ENCODE measurements at regions not wholly inside any gene's neighbourhood (a gene's known extent, or its start where the extent isn't known, plus 50 kb on each side); places are given as distances from the start of the nearest gene placed in this dataset.

DNA sequence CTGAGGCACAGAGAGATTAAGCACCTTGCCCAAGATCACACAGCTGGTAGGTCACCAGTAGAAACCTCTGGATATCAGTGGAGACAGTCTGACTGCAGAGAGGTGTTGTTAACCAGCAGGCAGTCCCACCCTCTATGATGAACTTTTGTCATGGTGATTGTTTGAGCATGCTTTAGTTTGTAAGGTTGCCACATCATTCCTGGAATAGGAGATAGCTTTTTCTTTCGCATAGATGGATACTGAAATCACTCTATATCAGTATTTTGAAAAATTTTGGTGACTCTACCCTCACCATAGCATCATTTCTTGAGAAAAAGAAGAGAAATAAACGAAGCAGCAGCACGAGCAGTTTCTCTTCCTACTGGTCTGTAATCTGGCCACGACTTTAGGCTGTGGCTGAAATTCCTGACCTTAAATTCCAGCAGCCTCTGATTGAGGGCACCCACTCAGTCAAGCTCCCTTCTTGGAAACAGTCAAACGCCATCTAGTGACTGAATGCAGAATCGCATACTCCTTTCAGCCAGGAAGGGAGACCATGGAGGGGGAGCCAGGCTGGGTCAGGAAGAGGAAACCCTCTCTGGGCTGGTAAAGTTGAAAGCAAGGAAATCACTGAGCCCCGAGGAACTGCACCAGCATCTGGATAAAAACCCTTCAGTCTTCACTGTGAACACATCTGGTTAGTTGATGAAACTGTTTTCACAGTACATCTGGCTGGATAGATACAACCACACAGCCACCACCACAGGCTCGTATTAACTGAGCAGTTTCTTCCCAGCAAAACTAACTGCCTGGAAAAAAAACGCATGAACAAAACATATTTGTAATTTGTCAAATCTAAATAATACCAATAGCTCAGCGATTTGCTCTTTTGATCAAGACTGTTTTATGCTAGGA, 108.5 kb upstream of the XYLT1 start:
- DNase-seq (ENCODE audit: low spot score in 2 of 2) (peak; percentile 20 to 30), ATAC-seq (replicated peaks; ENCODE audit: extremely low read depth, poor library complexity, severe bottlenecking) (no peak)
- H3K27ac Mint-ChIP-seq (ENCODE audit: low read depth) = no peak overlapping the region
- H3K36me3 Mint-ChIP-seq (ENCODE audit: insufficient read depth) = peaks cover 2% of the 10 kb centered on the region
- H3K4me3 Mint-ChIP-seq = no peak overlapping the region
- H3K4me1 Mint-ChIP-seq = no peaks in the 10 kb centered on the region
- peaks cover 25% of the 10 kb centered on the region for H3K27me3 Mint-ChIP-seq
- H3K9me3 Mint-ChIP-seq = no peaks in the 10 kb centered on the region

DNA sequence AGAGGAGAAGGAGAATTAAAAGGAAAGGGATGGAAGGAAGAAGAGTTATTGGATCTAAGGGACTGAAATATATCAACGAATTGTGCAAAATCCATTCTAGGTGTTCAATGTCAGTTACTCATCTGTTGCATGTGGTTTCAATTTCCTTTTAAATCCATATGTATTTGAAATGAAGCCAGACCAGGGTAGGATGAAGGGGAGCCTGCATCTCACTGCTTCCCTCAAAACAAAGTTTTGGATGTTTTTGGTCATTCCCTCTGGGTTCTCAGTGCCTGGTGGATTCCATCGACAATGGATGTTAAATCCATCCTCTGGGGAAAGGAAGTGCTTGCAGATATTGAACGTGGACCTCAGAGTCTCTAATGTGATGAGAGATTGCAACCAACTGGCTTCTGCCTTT, 103.5 kb upstream of the XYLT1 start:
- H3K27me3 Mint-ChIP-seq = peaks cover 15% of the 10 kb centered on the region
- DNase-seq (ENCODE audit: low spot score in 2 of 2) (no peak), ATAC-seq (replicated peaks; ENCODE audit: extremely low read depth, poor library complexity, severe bottlenecking) (no peak)
- no peaks in the 10 kb centered on the region for H3K4me1 Mint-ChIP-seq
- H3K36me3 Mint-ChIP-seq (ENCODE audit: insufficient read depth) = no peaks in the 10 kb centered on the region
- H3K9me3 Mint-ChIP-seq = no peaks in the 10 kb centered on the region
- H3K4me3 Mint-ChIP-seq = no peak overlapping the region
- no peak overlapping the region for H3K27ac Mint-ChIP-seq (ENCODE audit: low read depth)

DNA sequence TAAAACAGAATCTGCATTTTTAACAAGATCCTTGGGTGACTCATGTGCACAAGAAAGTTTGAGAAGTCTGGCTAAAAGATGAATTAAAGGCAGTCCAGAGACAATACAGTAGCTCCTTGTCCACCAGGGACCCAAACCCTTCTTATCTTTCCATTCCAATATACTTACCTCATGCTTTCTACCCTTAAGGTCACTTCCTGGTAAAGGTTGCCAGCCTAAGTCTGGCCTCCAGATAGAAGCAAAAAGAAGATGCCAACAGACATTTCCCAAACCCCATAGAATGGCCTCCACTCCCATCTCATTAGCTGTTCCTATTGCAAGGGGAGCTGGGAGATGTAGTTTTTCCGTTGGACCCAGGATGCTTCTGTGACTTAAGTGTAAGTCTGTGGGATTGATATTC, 101.4 kb upstream of the XYLT1 start:
- no peaks in the 10 kb centered on the region for H3K9me3 Mint-ChIP-seq
- H3K4me1 Mint-ChIP-seq = no peaks in the 10 kb centered on the region
- no peak overlapping the region for H3K4me3 Mint-ChIP-seq
- H3K27me3 Mint-ChIP-seq = peaks cover 21% of the 10 kb centered on the region
- no peak overlapping the region for H3K27ac Mint-ChIP-seq (ENCODE audit: low read depth)
- DNase-seq (ENCODE audit: low spot score in 2 of 2) (no peak), ATAC-seq (replicated peaks; ENCODE audit: extremely low read depth, poor library complexity, severe bottlenecking) (no peak)
- no peaks in the 10 kb centered on the region for H3K36me3 Mint-ChIP-seq (ENCODE audit: insufficient read depth)

DNA sequence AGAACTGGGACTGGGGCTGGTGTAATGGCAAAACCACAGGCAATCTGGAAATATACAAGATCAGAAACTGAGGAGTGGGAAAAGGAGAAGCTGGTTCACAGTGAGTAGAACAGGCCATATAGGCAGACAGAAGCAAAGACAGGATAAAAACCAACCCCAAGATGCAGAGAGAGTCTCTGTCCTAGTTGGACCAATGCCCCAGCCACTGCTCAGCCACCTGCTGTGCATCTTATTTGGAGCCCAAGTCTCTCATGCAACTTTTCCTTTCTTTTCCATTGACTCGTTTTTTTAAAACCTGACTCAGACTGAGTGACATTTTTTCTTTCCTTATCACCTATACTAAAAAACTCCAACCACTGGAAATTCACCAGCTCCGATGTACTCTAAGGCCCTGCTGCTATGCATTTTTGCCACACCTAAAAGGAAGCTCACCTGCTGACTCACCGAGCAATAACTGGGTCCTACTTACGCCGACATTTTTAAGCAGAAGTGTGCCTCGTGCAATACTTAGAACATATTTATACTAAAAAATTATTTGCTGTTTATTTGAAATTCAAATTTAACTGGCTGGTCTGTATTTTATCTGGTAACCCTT, 100.8 kb upstream of the XYLT1 start:
- Mint-ChIP-seq H3K9me3 (no peaks in the 10 kb centered on the region), H3K36me3 (ENCODE audit: insufficient read depth) (no peaks in the 10 kb centered on the region), H3K4me3 (no peak overlapping the region), H3K27me3 (peaks cover 21% of the 10 kb centered on the region), H3K4me1 (no peaks in the 10 kb centered on the region), H3K27ac (ENCODE audit: low read depth) (no peak overlapping the region)
- ATAC-seq (replicated peaks; ENCODE audit: extremely low read depth, poor library complexity, severe bottlenecking) (no peak), DNase-seq (ENCODE audit: low spot score in 2 of 2) (no peak)

DNA sequence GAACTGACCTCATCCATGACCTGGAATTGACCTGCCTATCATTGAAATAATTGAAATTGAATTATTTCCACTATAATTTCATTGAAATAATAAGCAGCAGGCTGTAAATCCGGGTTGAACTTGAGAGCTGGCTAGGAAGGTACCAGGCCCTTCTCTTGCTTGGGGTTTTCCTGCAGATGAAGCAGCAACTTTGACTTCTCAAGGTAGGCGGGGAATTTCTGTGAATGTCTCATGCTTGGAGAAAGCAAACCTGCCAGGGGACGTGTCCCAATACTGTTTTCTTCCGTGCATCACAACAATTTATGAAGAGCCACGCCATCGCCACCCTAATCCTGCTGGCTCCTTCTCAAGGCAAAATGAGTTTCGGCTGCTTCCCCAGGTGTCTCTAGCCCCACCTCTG, 97.5 kb upstream of the XYLT1 start:
- DNase-seq (ENCODE audit: low spot score in 2 of 2) (no peak), ATAC-seq (replicated peaks; ENCODE audit: extremely low read depth, poor library complexity, severe bottlenecking) (no peak)
- Mint-ChIP-seq H3K9me3 (no peaks in the 10 kb centered on the region), H3K27me3 (peaks cover 36% of the 10 kb centered on the region), H3K4me1 (no peaks in the 10 kb centered on the region), H3K36me3 (ENCODE audit: insufficient read depth) (no peaks in the 10 kb centered on the region), H3K4me3 (no peak overlapping the region), H3K27ac (ENCODE audit: low read depth) (no peak overlapping the region)

DNA sequence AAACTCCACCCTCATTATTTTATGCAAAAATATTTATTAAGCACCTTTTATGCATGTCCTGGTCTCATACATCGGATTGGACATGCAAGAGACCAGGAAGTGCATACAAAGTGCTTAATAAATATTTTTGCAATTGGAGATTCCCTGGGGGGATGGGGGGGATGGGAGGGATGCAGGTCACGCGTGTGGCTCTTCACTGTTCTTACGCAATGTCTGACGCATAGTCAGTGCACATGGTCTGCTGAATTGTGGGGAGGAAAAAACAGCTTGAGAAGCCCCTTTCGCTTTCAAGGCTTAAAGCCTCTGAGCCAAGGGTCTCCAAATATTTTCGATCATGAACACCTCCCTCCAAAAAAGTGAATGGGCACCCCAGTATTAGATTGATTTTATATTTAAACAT, 96.7 kb upstream of the XYLT1 start:
- ATAC-seq (replicated peaks; ENCODE audit: extremely low read depth, poor library complexity, severe bottlenecking) = no peak
- peaks cover 39% of the 10 kb centered on the region for H3K27me3 Mint-ChIP-seq
- H3K27ac Mint-ChIP-seq (ENCODE audit: low read depth) = no peak overlapping the region
- H3K36me3 Mint-ChIP-seq (ENCODE audit: insufficient read depth) = no peaks in the 10 kb centered on the region
- no peaks in the 10 kb centered on the region for H3K9me3 Mint-ChIP-seq
- no peaks in the 10 kb centered on the region for H3K4me1 Mint-ChIP-seq
- DNase-seq (ENCODE audit: low spot score in 2 of 2) = no peak
- no peak overlapping the region for H3K4me3 Mint-ChIP-seq

DNA sequence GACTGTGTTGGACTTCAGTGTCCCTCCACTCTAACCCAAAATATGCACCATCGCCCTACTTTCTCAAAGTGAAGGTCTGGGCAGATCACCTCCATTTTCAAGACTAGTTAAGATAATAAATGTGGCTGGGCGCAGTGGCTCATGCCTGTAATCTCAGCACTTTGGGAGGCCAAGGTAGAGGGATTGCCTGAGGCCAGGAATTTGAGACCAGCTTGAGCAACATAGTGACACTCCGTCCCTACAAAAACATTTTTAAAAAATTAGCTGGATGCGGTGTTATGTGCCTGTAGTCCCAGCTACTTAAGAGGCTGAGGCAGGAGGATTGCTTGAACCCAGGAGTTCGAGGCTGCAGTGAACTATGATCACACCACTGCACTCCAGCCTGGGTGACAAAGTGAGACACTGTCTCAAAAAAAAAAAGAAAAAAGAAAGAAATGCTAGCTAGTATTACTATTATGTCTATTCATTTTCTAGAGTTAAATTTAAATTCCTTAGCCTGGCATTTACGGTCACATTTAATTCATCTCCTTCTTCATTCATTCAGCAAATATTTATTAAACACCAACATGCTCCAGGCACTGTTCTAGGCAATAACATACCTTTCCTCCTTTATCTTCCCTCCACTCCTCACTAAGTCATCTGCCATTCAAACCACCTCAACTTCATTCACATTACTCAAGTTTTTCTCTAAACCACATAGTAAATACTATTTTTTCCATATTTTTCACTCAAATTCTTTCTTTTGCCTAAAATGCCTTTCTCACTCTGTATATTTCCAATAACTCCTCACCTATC, 96.1 kb upstream of the XYLT1 start:
- H3K36me3 Mint-ChIP-seq (ENCODE audit: insufficient read depth) = no peaks in the 10 kb centered on the region
- H3K9me3 Mint-ChIP-seq = no peaks in the 10 kb centered on the region
- peaks cover 40% of the 10 kb centered on the region for H3K27me3 Mint-ChIP-seq
- DNase-seq (ENCODE audit: low spot score in 2 of 2) (no peak), ATAC-seq (replicated peaks; ENCODE audit: extremely low read depth, poor library complexity, severe bottlenecking) (no peak)
- H3K4me3 Mint-ChIP-seq = no peak overlapping the region
- no peak overlapping the region for H3K27ac Mint-ChIP-seq (ENCODE audit: low read depth)
- H3K4me1 Mint-ChIP-seq = no peaks in the 10 kb centered on the region

DNA sequence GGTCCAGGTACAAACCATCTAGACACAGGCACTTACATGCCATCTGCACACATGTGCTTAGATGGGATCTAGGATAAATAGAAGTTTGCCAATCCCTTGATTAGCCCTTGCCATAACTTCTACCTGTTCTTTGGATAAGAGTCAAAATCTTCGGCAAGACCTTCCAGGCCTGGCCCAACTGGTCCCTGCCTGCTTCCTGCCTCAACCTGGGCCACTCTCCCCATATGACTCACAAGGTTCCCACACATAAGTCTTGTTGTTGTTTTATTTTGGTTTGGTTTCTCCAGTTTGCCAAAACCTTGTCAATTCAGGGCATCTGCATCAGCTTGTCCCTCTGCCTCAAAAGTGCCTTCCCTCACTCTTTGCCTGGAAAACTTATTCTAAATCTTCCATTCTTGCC, 95.3 kb upstream of the XYLT1 start:
- H3K9me3 Mint-ChIP-seq = no peaks in the 10 kb centered on the region
- no peak overlapping the region for H3K4me3 Mint-ChIP-seq
- no peaks in the 10 kb centered on the region for H3K4me1 Mint-ChIP-seq
- ATAC-seq (replicated peaks; ENCODE audit: extremely low read depth, poor library complexity, severe bottlenecking) (no peak), DNase-seq (ENCODE audit: low spot score in 2 of 2) (no peak)
- H3K27me3 Mint-ChIP-seq = peaks cover 46% of the 10 kb centered on the region
- no peaks in the 10 kb centered on the region for H3K36me3 Mint-ChIP-seq (ENCODE audit: insufficient read depth)
- no peak overlapping the region for H3K27ac Mint-ChIP-seq (ENCODE audit: low read depth)

DNA sequence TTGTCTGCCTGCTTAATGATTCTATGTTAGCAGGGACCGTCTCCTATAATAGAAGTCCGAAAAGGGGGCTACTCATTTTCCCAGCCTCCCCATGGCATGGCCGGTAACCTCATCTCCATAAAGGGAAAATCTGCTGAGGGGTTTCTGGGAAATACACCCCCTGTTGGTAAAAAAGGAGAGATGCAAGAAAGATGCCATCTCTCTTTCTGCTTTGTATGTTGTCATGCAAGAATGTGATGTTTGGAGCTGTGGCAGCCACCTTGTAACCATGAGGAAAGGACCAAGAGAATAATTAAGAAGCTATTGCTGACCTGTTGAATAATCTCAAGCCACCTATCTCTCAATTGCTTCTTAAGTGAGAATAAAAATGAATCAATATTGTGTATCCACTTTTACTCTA, 94.8 kb upstream of the XYLT1 start:
- no peaks in the 10 kb centered on the region for H3K9me3 Mint-ChIP-seq
- no peak for ATAC-seq (replicated peaks; ENCODE audit: extremely low read depth, poor library complexity, severe bottlenecking)
- no peaks in the 10 kb centered on the region for H3K4me1 Mint-ChIP-seq
- no peak overlapping the region for H3K4me3 Mint-ChIP-seq
- DNase-seq (ENCODE audit: low spot score in 2 of 2) = no peak
- no peaks in the 10 kb centered on the region for H3K36me3 Mint-ChIP-seq (ENCODE audit: insufficient read depth)
- peaks cover 46% of the 10 kb centered on the region for H3K27me3 Mint-ChIP-seq
- no peak overlapping the region for H3K27ac Mint-ChIP-seq (ENCODE audit: low read depth)

DNA sequence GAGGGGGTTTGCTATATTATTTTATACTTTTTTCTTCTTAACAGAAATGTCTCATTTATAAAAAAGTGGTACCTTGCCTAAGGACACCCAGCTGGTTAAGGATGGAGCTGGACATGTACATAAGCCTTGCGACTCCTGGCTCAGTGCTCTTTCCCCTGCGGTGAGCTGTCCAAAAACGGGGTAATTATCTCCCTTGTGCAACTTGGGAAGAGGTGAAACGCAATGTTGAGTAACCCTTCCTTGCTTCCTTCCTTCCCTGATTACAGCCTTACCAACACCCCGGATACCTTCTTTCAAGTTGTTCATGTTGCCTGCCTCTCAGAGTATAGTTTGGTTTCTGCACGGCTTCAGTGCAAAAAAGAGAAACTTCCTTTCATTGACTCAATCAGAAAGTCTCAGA, 94.1 kb upstream of the XYLT1 start:
- H3K4me3 Mint-ChIP-seq = no peak overlapping the region
- H3K4me1 Mint-ChIP-seq = no peaks in the 10 kb centered on the region
- no peaks in the 10 kb centered on the region for H3K9me3 Mint-ChIP-seq
- no peaks in the 10 kb centered on the region for H3K36me3 Mint-ChIP-seq (ENCODE audit: insufficient read depth)
- ATAC-seq (replicated peaks; ENCODE audit: extremely low read depth, poor library complexity, severe bottlenecking) = no peak
- H3K27me3 Mint-ChIP-seq = peaks cover 46% of the 10 kb centered on the region
- DNase-seq (ENCODE audit: low spot score in 2 of 2) = no peak
- H3K27ac Mint-ChIP-seq (ENCODE audit: low read depth) = no peak overlapping the region

DNA sequence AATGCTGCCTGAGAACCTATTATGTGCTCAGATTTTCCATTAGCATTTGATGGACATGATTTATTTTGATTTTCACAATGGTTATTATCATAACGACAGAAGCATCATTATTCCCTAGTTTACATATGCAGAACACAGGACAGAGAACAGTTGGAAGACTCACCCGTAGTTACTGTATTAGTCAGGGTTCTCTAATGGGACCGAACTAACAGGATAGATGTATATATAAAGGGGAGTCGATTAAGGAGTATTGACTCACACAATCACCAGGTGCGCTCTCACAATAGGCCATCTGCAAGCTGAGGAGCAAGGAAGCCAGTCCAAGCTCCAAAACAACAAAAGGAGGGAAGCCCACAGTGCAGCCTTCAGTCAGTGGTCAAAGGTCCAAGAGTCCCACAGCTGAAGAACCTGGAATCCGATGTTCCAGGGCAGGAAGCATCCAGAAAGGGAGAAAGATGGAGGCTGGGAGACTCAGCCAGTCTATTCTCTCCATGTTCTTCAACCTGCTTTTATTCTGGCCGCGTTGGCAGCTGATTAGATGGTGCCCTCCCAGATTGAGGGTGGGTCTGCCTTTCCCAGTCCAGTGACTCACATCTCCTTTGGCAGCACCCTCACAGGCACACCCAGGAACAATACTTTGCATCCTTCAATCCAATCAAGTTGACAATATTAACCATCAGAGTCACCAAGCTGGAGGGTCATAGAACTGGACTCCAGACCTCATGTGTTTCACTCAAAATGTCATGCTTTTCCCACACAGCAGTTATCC, 92.7 kb upstream of the XYLT1 start:
- Mint-ChIP-seq H3K4me3 (no peak overlapping the region), H3K4me1 (no peaks in the 10 kb centered on the region), H3K27me3 (peaks cover 46% of the 10 kb centered on the region), H3K9me3 (no peaks in the 10 kb centered on the region), H3K27ac (ENCODE audit: low read depth) (no peak overlapping the region), H3K36me3 (ENCODE audit: insufficient read depth) (no peaks in the 10 kb centered on the region)
- no peak for DNase-seq (ENCODE audit: low spot score in 2 of 2)
- no peak for ATAC-seq (replicated peaks; ENCODE audit: extremely low read depth, poor library complexity, severe bottlenecking)

DNA sequence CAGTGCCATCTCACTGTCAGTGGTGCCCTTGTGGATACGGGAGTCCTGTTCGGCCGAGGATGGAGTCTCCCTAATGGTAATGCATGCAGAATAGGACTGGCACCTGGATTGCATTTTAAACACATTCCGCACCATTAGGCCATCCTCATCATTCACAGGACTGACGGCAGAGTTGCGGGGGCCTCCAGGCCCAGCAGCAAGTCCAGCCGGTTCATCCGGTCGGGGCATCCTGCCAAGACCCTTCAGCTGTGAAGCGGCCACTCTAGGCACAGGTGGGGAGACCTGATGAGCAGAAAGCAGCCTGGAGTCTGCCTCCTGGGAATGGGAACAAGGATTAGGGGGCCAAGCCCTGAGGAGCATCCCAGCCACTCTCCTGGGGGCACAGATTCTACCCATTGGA, 90.3 kb upstream of the XYLT1 start:
- Mint-ChIP-seq H3K9me3 (no peaks in the 10 kb centered on the region), H3K27ac (ENCODE audit: low read depth) (no peak overlapping the region), H3K36me3 (ENCODE audit: insufficient read depth) (no peaks in the 10 kb centered on the region), H3K4me3 (no peak overlapping the region), H3K27me3 (peaks cover 53% of the 10 kb centered on the region), H3K4me1 (no peaks in the 10 kb centered on the region)
- ATAC-seq (replicated peaks; ENCODE audit: extremely low read depth, poor library complexity, severe bottlenecking) (no peak), DNase-seq (ENCODE audit: low spot score in 2 of 2) (no peak)

Data from central memory CD8-positive, alpha-beta T cell (primary cell).